Neuronal stem cell (in vitro differentiated cells): ENCODE measurements at regions not wholly inside any gene's neighbourhood (a gene's known extent, or its start where the extent isn't known, plus 50 kb on each side); places are given as distances from the start of the nearest gene placed in this dataset.

ENCODE experiments used
- DNase-seq: peaks from one replicate; pipeline ENCODE4 v3.0.0-alpha.2; 2013; ENCODE audit warnings: low spot score
- H2AFZ ChIP-seq: one replicate; pipeline ENCODE4 v1.6.1; 2013; ENCODE audit warnings: mild to moderate bottlenecking, low read length, inconsistent platforms
- H2AK5ac ChIP-seq: 2 replicates; pipeline ENCODE4 v1.6.1; 2013; ENCODE audit warnings: low read depth, mild to moderate bottlenecking, inconsistent platforms, low read length, moderate library complexity, mixed read lengths
- H2BK120ac ChIP-seq: 2 replicates; pipeline ENCODE4 v1.6.1; 2013; ENCODE audit warnings: low read depth, mild to moderate bottlenecking, inconsistent platforms, low read length, moderate library complexity, mixed read lengths
- H2BK12ac ChIP-seq: one replicate; pipeline ENCODE4 v1.6.1; 2013; ENCODE audit warnings: low read length, inconsistent platforms
- H2BK15ac ChIP-seq: 2 replicates; pipeline ENCODE4 v1.6.1; 2013; ENCODE audit warnings: mild to moderate bottlenecking, low read length, inconsistent platforms, mixed read lengths
- H2BK5ac ChIP-seq: one replicate; pipeline ENCODE4 v1.6.1; 2013; ENCODE audit warnings: inconsistent platforms, mild to moderate bottlenecking, low read length, moderate library complexity
- H3K14ac ChIP-seq: one replicate; pipeline ENCODE4 v1.6.1; 2013; ENCODE audit warnings: low read length, inconsistent platforms
- H3K18ac ChIP-seq: 2 replicates; pipeline ENCODE4 v1.6.1; 2013; ENCODE audit warnings: low read length, inconsistent platforms
- H3K23ac ChIP-seq: 2 replicates; pipeline ENCODE4 v1.6.1; 2013; ENCODE audit warnings: low read depth, mild to moderate bottlenecking, mixed read lengths, low read length, inconsistent platforms; ENCODE audit not compliant: poor library complexity
- H3K27ac ChIP-seq: replicated peaks from 3 replicates; pipeline ENCODE4 v1.5.1; 2013; ENCODE audit warnings: low read length, inconsistent platforms
- H3K27me3 ChIP-seq, 3 experiments: 2 replicates each; pipeline ENCODE4 v1.6.1; 2013; ENCODE audit warnings: low read length in 3 of 3, mild to moderate bottlenecking in 2 of 3, inconsistent platforms in 1 of 3, low read depth in 1 of 3, mixed read lengths in 1 of 3, moderate library complexity in 1 of 3; ENCODE audit not compliant: control insufficient read depth in 3 of 3, insufficient read depth in 3 of 3
- H3K36me3 ChIP-seq, 2 donors: replicated peaks in 1 of 2; 2 replicates each; pipeline ENCODE4 v1.6.1; 2013; ENCODE audit warnings: low read length in 2 of 2; ENCODE audit not compliant: control insufficient read depth in 2 of 2, insufficient read depth in 2 of 2
- H3K4ac ChIP-seq: 2 replicates; pipeline ENCODE4 v1.6.1; 2013; ENCODE audit warnings: inconsistent platforms, mild to moderate bottlenecking, low read length, moderate library complexity
- H3K4me1 ChIP-seq, 2 donors: 1 replicate in 1 of 2; 2 replicates in 1 of 2; pipeline ENCODE4 v1.6.1; 2013; ENCODE audit warnings: low read length in 2 of 2, low read depth in 1 of 2; ENCODE audit not compliant: control insufficient read depth in 2 of 2, insufficient read depth in 1 of 2
- H3K4me2 ChIP-seq: one replicate; pipeline ENCODE4 v1.6.1; 2013; ENCODE audit warnings: mild to moderate bottlenecking, low read length, inconsistent platforms; ENCODE audit not compliant: insufficient read depth, poor library complexity, severe bottlenecking
- H3K4me3 ChIP-seq, 2 donors: 2 replicates each; pipeline ENCODE4 v1.5.1; 2013; ENCODE audit warnings: low read length in 2 of 2, mild to moderate bottlenecking in 2 of 2, inconsistent platforms in 1 of 2, moderate library complexity in 1 of 2
- H3K79me1 ChIP-seq: one replicate; pipeline ENCODE4 v1.6.1; 2013; ENCODE audit warnings: low read depth, mild to moderate bottlenecking, inconsistent platforms, low read length, moderate library complexity
- H3K9ac ChIP-seq: one replicate; pipeline ENCODE4 v1.6.1; 2013; ENCODE audit warnings: mild to moderate bottlenecking, low read depth, low read length, inconsistent platforms; ENCODE audit not compliant: poor library complexity
- H3K9me3 ChIP-seq, 2 donors: replicated peaks in 1 of 2; 2 replicates each; pipeline versions ENCODE3 to v1.6.1; 2013; ENCODE audit warnings: low read length in 2 of 2, mild to moderate bottlenecking in 2 of 2, inconsistent platforms in 1 of 2, low read depth in 1 of 2, mixed read lengths in 1 of 2, moderate library complexity in 1 of 2; ENCODE audit not compliant: control insufficient read depth in 2 of 2, insufficient read depth in 1 of 2
- H4K8ac ChIP-seq: one replicate; pipeline ENCODE4 v1.6.1; 2013; ENCODE audit warnings: low read depth, mild to moderate bottlenecking, inconsistent platforms, low read length, moderate library complexity
- H4K91ac ChIP-seq: one replicate; pipeline ENCODE4 v1.6.1; 2013; ENCODE audit warnings: low read length, low read depth, mild to moderate bottlenecking, inconsistent platforms; ENCODE audit not compliant: poor library complexity
- WGBS, 2 donors: extraction: QIAGEN DNeasy Blood & Tissue Kit; methylation state at CpG; one replicate each; pipeline ENCODE4 v1.1.7; 2013; ENCODE audit warnings: missing lambda C conversion rate in 2 of 2, mixed read lengths in 1 of 2; ENCODE audit not compliant: insufficient read length in 2 of 2, insufficient replicate concordance in 1 of 2; ENCODE audit errors: extremely low coverage in 2 of 2; 5-methylcytosine and 5-hydroxymethylcytosine counted together

- Histone ChIP-seq H4K91ac (no peak overlapping the region), H3K27ac (no peak overlapping the region), H2AFZ (no peak overlapping the region), H4K8ac (no peak overlapping the region), H2BK120ac (no peak overlapping the region), H3K4ac (no peak overlapping the region), H3K79me1 (no peaks in the 10 kb centered on the region), H3K36me3 (no peaks in the 10 kb centered on the region), H2BK15ac (no peak overlapping the region), H3K23ac (no peak overlapping the region), H3K4me3 (no peak overlapping the region), H3K4me1 (no peaks in the 10 kb centered on the region), H3K18ac (no peak overlapping the region), H3K4me2 (no peak overlapping the region), H2BK5ac (no peak overlapping the region), H3K27me3 (peaks cover 0 to 23% (median 0%) of the 10 kb centered on the region in 3 experiments), H3K14ac (no peak overlapping the region), H2BK12ac (no peak overlapping the region), H3K9ac (no peak overlapping the region), H2AK5ac (no peak overlapping the region), H3K9me3 (no peaks in the 10 kb centered on the region)
- no peak for DNase-seq
- no CpG with 5 or more reads among the region's 4 CpGs for WGBS, 2 donors
These were observed 84.2 kb upstream of the SEC11C start for GRCh38 chr18:59055345-59056032.

- Histone ChIP-seq H3K4me1 (no peaks in the 10 kb centered on the region), H3K27me3 (peaks cover 0 to 27% (median 0%) of the 10 kb centered on the region in 3 experiments)
- DNase-seq, result peak; percentile 71
These were observed 82.8 kb upstream of the SEC11C start for GRCh38 chr18:59056706-59057492.

GRCh38 chr18:59057493-59057795, 82.2 kb upstream of the SEC11C start:
- no peak overlapping the region for H2BK5ac ChIP-seq
- H3K18ac ChIP-seq, result no peak overlapping the region
- H2BK120ac ChIP-seq, result no peak overlapping the region
- DNase-seq, result no peak
- no peak overlapping the region for H3K27ac ChIP-seq
- no peak overlapping the region for H4K91ac ChIP-seq
- no peak overlapping the region for H3K14ac ChIP-seq
- H3K9me3 ChIP-seq, result no peaks in the 10 kb centered on the region
- H2AK5ac ChIP-seq, result peak overlapping the region; percentile 56
- H3K79me1 ChIP-seq, result no peaks in the 10 kb centered on the region
- no peaks in the 10 kb centered on the region for H3K36me3 ChIP-seq
- no peak overlapping the region for H2BK12ac ChIP-seq
- H3K4me2 ChIP-seq, result no peak overlapping the region
- H3K4ac ChIP-seq, result no peak overlapping the region
- no peak overlapping the region for H4K8ac ChIP-seq
- H3K9ac ChIP-seq, result no peak overlapping the region
- no peaks in the 10 kb centered on the region for H3K4me1 ChIP-seq
- no peak overlapping the region for H3K4me3 ChIP-seq
- H3K23ac ChIP-seq, result no peak overlapping the region
- H2BK15ac ChIP-seq, result no peak overlapping the region
- peaks cover 0 to 25% (median 0%) of the 10 kb centered on the region in 3 experiments for H3K27me3 ChIP-seq
- no CpG with 5 or more reads among the region's 4 CpGs for WGBS, 2 donors
- H2AFZ ChIP-seq, result no peak overlapping the region

More at GRCh38 chr18:59056706-59057492, 82.8 kb upstream of the SEC11C start:
- H3K4me2 ChIP-seq, result no peak overlapping the region
- H4K91ac ChIP-seq, result peak overlapping the region; percentile 7
- no peaks in the 10 kb centered on the region for H3K36me3 ChIP-seq
- H3K18ac ChIP-seq, result no peak overlapping the region
- H3K27ac ChIP-seq, result no peak overlapping the region
- H3K4ac ChIP-seq, result no peak overlapping the region
- no peak overlapping the region for H2BK120ac ChIP-seq
- H2BK12ac ChIP-seq, result no peak overlapping the region
- H3K9ac ChIP-seq, result no peak overlapping the region
- H3K14ac ChIP-seq, result no peak overlapping the region
- no peaks in the 10 kb centered on the region for H3K79me1 ChIP-seq
- peak overlapping the region; percentile 0 for H2BK15ac ChIP-seq
- no peak overlapping the region for H2AFZ ChIP-seq
- H2AK5ac ChIP-seq, result no peak overlapping the region
- H3K9me3 ChIP-seq, result no peaks in the 10 kb centered on the region
- WGBS, 2 donors, result no CpG with 5 or more reads among the region's 15 CpGs
- H3K23ac ChIP-seq, result no peak overlapping the region
- no peak overlapping the region for H3K4me3 ChIP-seq
- H4K8ac ChIP-seq, result no peak overlapping the region
- H2BK5ac ChIP-seq, result no peak overlapping the region

GRCh38 chr18:59057969-59058368, 81.7 kb upstream of the SEC11C start:
- H2BK120ac ChIP-seq, result no peak overlapping the region
- H2BK5ac ChIP-seq, result no peak overlapping the region
- H3K79me1 ChIP-seq, result no peaks in the 10 kb centered on the region
- no peaks in the 10 kb centered on the region for H3K9me3 ChIP-seq
- H2AFZ ChIP-seq, result no peak overlapping the region
- no peak overlapping the region for H3K4me2 ChIP-seq
- no peaks in the 10 kb centered on the region for H3K36me3 ChIP-seq
- H3K14ac ChIP-seq, result no peak overlapping the region
- H3K27me3 ChIP-seq, result peaks cover 0 to 25% (median 0%) of the 10 kb centered on the region in 3 experiments
- no peak overlapping the region for H3K4ac ChIP-seq
- no peak overlapping the region for H3K4me3 ChIP-seq
- no peak overlapping the region for H3K18ac ChIP-seq
- H3K9ac ChIP-seq, result no peak overlapping the region
- H2AK5ac ChIP-seq, result peak overlapping the region; percentile 56
- WGBS, 2 donors, result no CpG with 5 or more reads among the region's 4 CpGs
- DNase-seq, result no peak
- H4K91ac ChIP-seq, result no peak overlapping the region
- no peak overlapping the region for H2BK15ac ChIP-seq
- H3K27ac ChIP-seq, result no peak overlapping the region
- H3K4me1 ChIP-seq, result no peaks in the 10 kb centered on the region
- H2BK12ac ChIP-seq, result no peak overlapping the region
- H4K8ac ChIP-seq, result no peak overlapping the region
- H3K23ac ChIP-seq, result no peak overlapping the region
